ENCODE measurements at regions not wholly inside any gene's neighbourhood (a gene's known extent, or its start where the extent isn't known, plus 50 kb on each side); places are given as distances from the start of the nearest gene placed in this dataset.

DNA sequence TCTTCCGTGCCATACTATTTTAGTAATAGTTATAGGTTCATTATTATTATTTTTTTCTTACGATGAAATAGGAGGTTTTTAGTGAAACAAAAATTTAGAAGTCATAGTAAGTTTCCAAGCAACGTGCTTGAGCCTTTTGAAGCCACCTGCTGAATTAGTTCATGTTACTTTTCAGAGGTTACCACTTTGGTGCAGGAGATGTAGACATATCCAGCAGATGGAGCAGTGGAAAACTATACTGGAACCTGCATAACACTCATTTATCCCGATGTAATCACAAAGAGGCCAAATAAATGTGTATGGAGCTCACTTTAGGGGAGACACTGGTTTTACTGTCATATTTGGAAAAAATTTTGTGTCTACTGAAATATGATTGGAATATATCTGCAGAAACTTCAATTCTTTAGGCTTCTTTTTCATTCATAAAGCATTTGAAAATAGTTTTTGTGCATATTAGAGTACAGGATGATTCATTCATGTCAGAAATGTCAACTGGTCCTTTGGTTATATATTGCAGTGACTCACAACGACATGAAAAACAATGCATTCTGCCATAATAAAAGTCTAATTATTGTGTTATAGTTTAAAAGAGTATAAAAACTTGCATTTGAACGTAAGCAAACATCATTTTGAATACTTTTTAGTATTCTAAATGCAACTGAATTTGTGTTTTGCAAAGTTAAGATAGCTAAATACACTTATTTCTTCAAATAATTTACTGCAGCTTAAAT, 2182.9 kb upstream of the TENM3 start:
- intact Hi-C loops (cut with DNase I): no loop called here
- no peaks in the 10 kb centered on the region for H3K9me3 ChIP-seq
- peaks cover 17% of the 10 kb centered on the region for H3K4me1 ChIP-seq
- no peaks in the 10 kb centered on the region for H3K27me3 ChIP-seq
- no peak overlapping the region for H3K27ac ChIP-seq
- DNase-seq (ENCODE audit: extremely low spot score in 2 of 2): no peak
- TF ChIP-seq POLR2AphosphoS5 (IDR thresholded peaks at IDR 0.05; ENCODE audit: insufficient read depth in 1 of 2, low read depth in 1 of 2): no peak
- no peak for TF ChIP-seq POLR2A (IDR thresholded peaks at IDR 0.05)
- TF ChIP-seq, protein P1, sequence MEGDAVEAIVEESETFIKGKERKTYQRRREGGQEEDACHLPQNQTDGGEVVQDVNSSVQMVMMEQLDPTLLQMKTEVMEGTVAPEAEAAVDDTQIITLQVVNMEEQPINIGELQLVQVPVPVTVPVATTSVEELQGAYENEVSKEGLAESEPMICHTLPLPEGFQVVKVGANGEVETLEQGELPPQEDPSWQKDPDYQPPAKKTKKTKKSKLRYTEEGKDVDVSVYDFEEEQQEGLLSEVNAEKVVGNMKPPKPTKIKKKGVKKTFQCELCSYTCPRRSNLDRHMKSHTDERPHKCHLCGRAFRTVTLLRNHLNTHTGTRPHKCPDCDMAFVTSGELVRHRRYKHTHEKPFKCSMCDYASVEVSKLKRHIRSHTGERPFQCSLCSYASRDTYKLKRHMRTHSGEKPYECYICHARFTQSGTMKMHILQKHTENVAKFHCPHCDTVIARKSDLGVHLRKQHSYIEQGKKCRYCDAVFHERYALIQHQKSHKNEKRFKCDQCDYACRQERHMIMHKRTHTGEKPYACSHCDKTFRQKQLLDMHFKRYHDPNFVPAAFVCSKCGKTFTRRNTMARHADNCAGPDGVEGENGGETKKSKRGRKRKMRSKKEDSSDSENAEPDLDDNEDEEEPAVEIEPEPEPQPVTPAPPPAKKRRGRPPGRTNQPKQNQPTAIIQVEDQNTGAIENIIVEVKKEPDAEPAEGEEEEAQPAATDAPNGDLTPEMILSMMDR (IDR thresholded peaks at IDR 0.05): no peak
- no peak overlapping the region for H3K4me3 ChIP-seq
- H3K36me3 ChIP-seq: no peaks in the 10 kb centered on the region

DNA sequence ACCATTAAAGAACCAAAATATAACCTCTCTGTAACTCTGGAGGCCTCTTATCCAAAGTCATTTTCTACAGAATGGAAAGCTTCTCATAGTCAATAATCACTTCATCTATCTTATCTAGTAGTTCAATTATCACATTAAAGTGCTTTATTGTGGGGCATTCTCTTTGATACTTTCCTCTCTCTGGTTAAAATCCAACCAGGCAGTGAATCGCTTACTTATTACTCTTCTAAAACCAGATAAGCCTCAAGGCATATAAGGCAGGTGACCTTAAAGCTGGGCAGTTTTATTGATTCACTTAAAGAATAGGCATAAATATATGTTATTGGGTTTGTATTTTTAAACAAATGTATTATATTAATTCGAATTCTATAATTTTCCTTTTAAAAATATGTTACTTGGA, 2162.1 kb upstream of the TENM3 start:
- intact Hi-C loops (cut with DNase I): no loop called here
- TF ChIP-seq POLR2A (IDR thresholded peaks at IDR 0.05) (no peak), POLR2AphosphoS5 (IDR thresholded peaks at IDR 0.05; ENCODE audit: insufficient read depth in 1 of 2, low read depth in 1 of 2) (no peak)
- TF ChIP-seq, protein P1 (IDR thresholded peaks at IDR 0.05): no peak
- no peaks in the 10 kb centered on the region for H3K9me3 ChIP-seq
- DNase-seq (ENCODE audit: extremely low spot score in 2 of 2): no peak
- no peaks in the 10 kb centered on the region for H3K4me1 ChIP-seq
- no peak overlapping the region for H3K4me3 ChIP-seq
- no peaks in the 10 kb centered on the region for H3K36me3 ChIP-seq
- H3K27me3 ChIP-seq: no peaks in the 10 kb centered on the region
- H3K27ac ChIP-seq: no peak overlapping the region

DNA sequence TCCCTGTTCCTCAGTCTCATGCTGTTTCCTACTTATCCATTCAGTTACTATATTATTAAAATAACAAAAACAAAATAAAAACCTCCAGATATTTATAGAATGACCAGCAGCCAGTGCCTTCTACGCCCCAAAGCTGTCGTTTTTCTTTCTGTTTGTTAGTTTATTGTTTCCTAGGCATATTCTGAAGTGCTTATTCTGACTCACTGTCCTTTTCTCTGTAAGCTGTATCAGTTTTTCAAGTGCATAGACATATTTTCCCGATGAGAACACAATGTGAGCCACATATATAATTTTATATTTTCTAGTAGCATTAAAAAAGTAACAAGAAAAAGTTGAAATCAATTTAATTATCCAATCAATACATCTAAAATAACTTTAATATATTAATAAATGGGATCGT, 2158.6 kb upstream of the TENM3 start:
- TF ChIP-seq POLR2A (IDR thresholded peaks at IDR 0.05): no peak
- TF ChIP-seq POLR2AphosphoS5 (IDR thresholded peaks at IDR 0.05; ENCODE audit: insufficient read depth in 1 of 2, low read depth in 1 of 2): no peak
- TF ChIP-seq, protein P1 (IDR thresholded peaks at IDR 0.05): no peak
- intact Hi-C loops (cut with DNase I): no loop called here
- Histone ChIP-seq H3K4me3 (no peak overlapping the region), H3K27ac (no peak overlapping the region), H3K27me3 (no peaks in the 10 kb centered on the region), H3K9me3 (no peaks in the 10 kb centered on the region), H3K4me1 (no peaks in the 10 kb centered on the region), H3K36me3 (no peaks in the 10 kb centered on the region)
- no peak for DNase-seq (ENCODE audit: extremely low spot score in 2 of 2)

DNA sequence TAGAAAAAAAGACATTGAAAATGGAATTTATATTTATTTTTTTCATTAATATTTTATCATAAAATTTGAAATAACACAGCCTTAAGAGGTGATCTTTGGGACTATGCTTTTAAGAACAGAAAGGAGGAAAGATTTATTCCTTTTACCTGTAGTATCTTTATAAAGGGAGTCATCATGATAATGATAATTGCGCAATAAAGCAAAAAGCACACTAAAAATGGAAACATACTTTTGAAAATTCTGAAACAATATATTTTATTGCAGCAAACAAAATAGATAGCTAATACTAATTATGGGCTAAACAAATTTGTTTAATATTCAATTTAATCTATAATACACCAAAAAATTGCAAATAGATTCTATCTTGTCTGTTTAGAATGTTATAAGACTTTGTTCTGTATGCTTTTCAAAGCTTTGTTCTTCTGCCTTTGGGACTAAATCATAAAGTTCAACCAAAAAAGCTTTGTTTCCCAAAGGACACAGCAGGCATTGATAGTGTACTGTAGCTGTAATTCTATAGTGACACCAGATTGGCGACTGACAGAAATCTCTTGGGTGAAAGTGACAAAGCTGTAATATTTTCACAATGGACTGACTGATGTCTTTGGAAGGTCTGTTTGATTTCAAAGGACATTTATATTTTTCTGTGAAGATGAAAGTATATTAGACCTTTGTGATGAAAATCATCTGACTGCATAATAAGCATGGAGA, 2156.6 kb upstream of the TENM3 start:
- no peak for DNase-seq (ENCODE audit: extremely low spot score in 2 of 2)
- H3K4me1 ChIP-seq: no peaks in the 10 kb centered on the region
- no peak overlapping the region for H3K27ac ChIP-seq
- no peaks in the 10 kb centered on the region for H3K9me3 ChIP-seq
- H3K36me3 ChIP-seq: no peaks in the 10 kb centered on the region
- intact Hi-C loops (cut with DNase I): no loop called here
- H3K27me3 ChIP-seq: no peaks in the 10 kb centered on the region
- H3K4me3 ChIP-seq: no peak overlapping the region
- TF ChIP-seq, protein P1 (IDR thresholded peaks at IDR 0.05): no peak
- no peak for TF ChIP-seq POLR2AphosphoS5 (IDR thresholded peaks at IDR 0.05; ENCODE audit: insufficient read depth in 1 of 2, low read depth in 1 of 2)
- no peak for TF ChIP-seq POLR2A (IDR thresholded peaks at IDR 0.05)

DNA sequence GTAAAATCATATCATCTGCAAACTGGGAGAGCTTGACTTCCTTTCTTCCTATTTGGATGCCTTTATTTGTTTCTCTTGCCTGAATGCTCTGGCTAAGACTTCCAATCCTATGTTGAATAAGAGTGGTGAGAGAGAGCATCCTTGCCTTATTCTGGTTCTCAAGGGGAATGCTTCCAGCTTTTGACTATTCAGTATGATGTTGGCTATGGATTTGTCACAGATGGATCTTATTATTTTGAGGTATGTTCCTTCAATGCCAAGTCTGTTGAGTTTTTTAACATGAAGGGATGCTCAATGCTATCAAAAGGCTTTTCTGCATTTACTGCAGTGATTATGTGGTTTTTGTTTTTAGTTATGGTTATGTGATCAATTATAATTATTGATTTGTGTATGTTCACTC, 2144.6 kb upstream of the TENM3 start:
- H3K27me3 ChIP-seq: no peaks in the 10 kb centered on the region
- no peaks in the 10 kb centered on the region for H3K4me1 ChIP-seq
- H3K9me3 ChIP-seq: no peaks in the 10 kb centered on the region
- no peaks in the 10 kb centered on the region for H3K36me3 ChIP-seq
- H3K4me3 ChIP-seq: no peak overlapping the region
- H3K27ac ChIP-seq: no peak overlapping the region
- no peak for DNase-seq (ENCODE audit: extremely low spot score in 2 of 2)
- TF ChIP-seq POLR2AphosphoS5 (IDR thresholded peaks at IDR 0.05; ENCODE audit: insufficient read depth in 1 of 2, low read depth in 1 of 2) (no peak), POLR2A (IDR thresholded peaks at IDR 0.05) (no peak)
- TF ChIP-seq, protein P1 (IDR thresholded peaks at IDR 0.05): no peak
- intact Hi-C loops (cut with DNase I): no loop called here

Measured in vagina (tissue), 2 donors.